Endothelial cell of umbilical vein (primary cell): ENCODE measurements at regions not wholly inside any gene's neighbourhood (a gene's known extent, or its start where the extent isn't known, plus 50 kb on each side); places are given as distances from the start of the nearest gene placed in this dataset.

Experiments
- BruUV-seq: library from RNA; stranded (reverse); fragments of 400-500 nt; replicated peaks from 2 replicates; lab custom pipeline; 2021; lab: Mats Ljungman, UMichigan
- CTCF ChIA-PET: fragments of 300-600, 350-600 bp; sonication (Branson Sonifier 250); formaldehyde crosslinking; loops from one replicate; lab custom pipeline; 2021; ENCODE audit warnings: antibody characterized with exemption, inconsistent platforms; lab: Charles Lee
- POLR2A ChIA-PET: fragments of 300-600, 350-600 bp; sonication (Branson Sonifier 250); formaldehyde crosslinking; loops from one replicate; lab custom pipeline; 2021; ENCODE audit warnings: antibody characterized with exemption, inconsistent platforms; lab: Charles Lee
- DNase-seq: peaks from one replicate; pipeline ENCODE4 v3.0.0-alpha.2; 2011; ENCODE audit warnings: low read depth, low spot score
- FAIRE-seq: peaks from 2 replicates; lab custom pipeline; 2011; peaks lifted over from hg19 to GRCh38; lab: Jason Lieb, UNC
- H2AFZ ChIP-seq: 2 replicates; pipeline ENCODE4 v1.6.0; 2012; ENCODE audit warnings: low read depth, low read length, control low read depth, inconsistent platforms
- H3K27ac ChIP-seq: 2 replicates; pipeline ENCODE4 v1.5.1; 2011; ENCODE audit warnings: low read depth, mild to moderate bottlenecking, control low read depth, low read length, moderate library complexity; ENCODE audit not compliant: insufficient read depth
- H3K27me3 ChIP-seq, 2 experiments: 2 replicates each; pipeline versions ENCODE4 v1.6.0 to v1.6.1; 2011; ENCODE audit warnings: low read length in 2 of 2, mixed read lengths in 1 of 2; ENCODE audit not compliant: control insufficient read depth in 2 of 2, insufficient read depth in 2 of 2
- H3K36me3 ChIP-seq, 2 experiments: 2 replicates in 1 of 2; 3 replicates in 1 of 2; pipeline ENCODE4 v1.5.1; 2011; ENCODE audit warnings: low read length in 2 of 2, mild to moderate bottlenecking in 1 of 2, moderate library complexity in 1 of 2; ENCODE audit not compliant: control insufficient read depth in 2 of 2, insufficient read depth in 2 of 2; ENCODE audit errors: extremely low read depth in 1 of 2
- H3K4me1 ChIP-seq: 3 replicates; pipeline ENCODE4 v1.5.1; 2011; ENCODE audit warnings: mild to moderate bottlenecking, low read length; ENCODE audit not compliant: control insufficient read depth, insufficient read depth; ENCODE audit errors: extremely low read depth
- H3K4me2 ChIP-seq: 2 replicates; pipeline ENCODE4 v1.6.1; 2011; ENCODE audit warnings: low read length, control low read depth, mixed read lengths; ENCODE audit not compliant: insufficient read depth
- H3K4me3 ChIP-seq, 3 experiments: fragments of 200-600 bp in 1 of 3; sonication (generic), shearing (Covaris generic) in 1 of 3; replicated peaks in 1 of 3; 2 replicates each; pipeline ENCODE4 v1.5.1; 2011 to 2016; ENCODE audit warnings: control low read depth in 3 of 3, low read length in 3 of 3, mild to moderate bottlenecking in 2 of 3, inconsistent platforms in 1 of 3, low read depth in 1 of 3, moderate library complexity in 1 of 3; ENCODE audit not compliant: insufficient read depth in 1 of 3
- H3K79me2 ChIP-seq: 2 replicates; pipeline ENCODE4 v1.6.0; 2012; ENCODE audit warnings: low read length, inconsistent platforms; ENCODE audit not compliant: control insufficient read depth, insufficient read depth
- H3K9ac ChIP-seq: replicated peaks from 2 replicates; pipeline ENCODE3; 2011; ENCODE audit warnings: low read length, control low read depth; ENCODE audit not compliant: insufficient read depth; ENCODE audit errors: extremely low read depth
- H3K9me1 ChIP-seq: replicated peaks from 3 replicates; pipeline ENCODE4 v1.6.0; 2011; ENCODE audit warnings: mild to moderate bottlenecking, low read length; ENCODE audit not compliant: control insufficient read depth, insufficient read depth; ENCODE audit errors: extremely low read depth
- H3K9me3 ChIP-seq: replicated peaks from 2 replicates; pipeline ENCODE4 v1.5.1; 2012; ENCODE audit warnings: low read length, inconsistent platforms; ENCODE audit not compliant: control insufficient read depth, insufficient read depth
- H4K20me1 ChIP-seq: replicated peaks from 2 replicates; pipeline ENCODE3; 2011; ENCODE audit warnings: mild to moderate bottlenecking, low read length; ENCODE audit not compliant: control insufficient read depth, insufficient read depth; ENCODE audit errors: extremely low read depth
- EZH2 ChIP-seq: IDR thresholded peaks from 2 replicates; pipeline ENCODE4 v1.6.1; 2012; ENCODE audit warnings: borderline replicate concordance, low read depth, mild to moderate bottlenecking, moderate library complexity, low read length, inconsistent platforms; ENCODE audit not compliant: severe bottlenecking
- FOS ChIP-seq: IDR thresholded peaks from 2 replicates; pipeline ENCODE4 v1.6.1; 2011; ENCODE audit warnings: mild to moderate bottlenecking, low read length, moderate library complexity, borderline replicate concordance; ENCODE audit not compliant: insufficient read depth
- GATA2 ChIP-seq: IDR thresholded peaks from 2 replicates; pipeline ENCODE4 v1.7.0; 2011; ENCODE audit warnings: low read depth, mild to moderate bottlenecking, moderate library complexity, mixed read lengths, low read length; ENCODE audit not compliant: insufficient read length, insufficient read depth
- JUN ChIP-seq: IDR thresholded peaks from 2 replicates; pipeline ENCODE4 v1.6.1; 2011; ENCODE audit warnings: borderline replicate concordance, low read depth; ENCODE audit not compliant: insufficient read length, insufficient read depth
- MAX ChIP-seq: IDR thresholded peaks from 2 replicates; pipeline ENCODE4 v1.6.1; 2011; ENCODE audit not compliant: insufficient read depth, insufficient read length
- MYC ChIP-seq: IDR thresholded peaks from one replicate; pipeline ENCODE4 v1.6.1; 2011; ENCODE audit warnings: mild to moderate bottlenecking, low read depth, low read length
- POLR2A ChIP-seq: IDR thresholded peaks from 2 replicates; pipeline ENCODE4 v1.6.1; 2012; ENCODE audit warnings: low read depth, mild to moderate bottlenecking, control low read depth, low read length
- POLR2AphosphoS5 ChIP-seq: IDR thresholded peaks from 2 replicates; pipeline ENCODE4 v1.6.1; 2012; ENCODE audit warnings: low read depth, mild to moderate bottlenecking, control low read depth, low read length, moderate library complexity; ENCODE audit not compliant: insufficient read depth
- dilution Hi-C: fragments of 300-500 bp; cut with MboI; formaldehyde crosslinking; loops from one replicate; pipeline ENCODE4 v1.15.0; 2019; ENCODE audit warnings: low sequenced_read_pairs; ENCODE audit not compliant: extremely low pct_ligation_motif_present
- intact Hi-C: fragments of 100-400 bp; cut with micrococcal nuclease; formaldehyde crosslinking; loops from one replicate; pipeline ENCODE4 v1.10.0; 2022
- TF ChIP-seq, protein P1 (sequence below), 2 donors: IDR thresholded peaks; 1 replicate in 1 of 2; 2 replicates in 1 of 2; pipeline ENCODE4 v1.5.1; 2011; ENCODE audit warnings: low read length in 2 of 2, mild to moderate bottlenecking in 2 of 2, moderate library complexity in 2 of 2, control low read depth in 1 of 2, inconsistent platforms in 1 of 2, low read depth in 1 of 2; ENCODE audit not compliant: insufficient read depth in 1 of 2; ENCODE audit errors: extremely low read depth in 1 of 2

DNA sequence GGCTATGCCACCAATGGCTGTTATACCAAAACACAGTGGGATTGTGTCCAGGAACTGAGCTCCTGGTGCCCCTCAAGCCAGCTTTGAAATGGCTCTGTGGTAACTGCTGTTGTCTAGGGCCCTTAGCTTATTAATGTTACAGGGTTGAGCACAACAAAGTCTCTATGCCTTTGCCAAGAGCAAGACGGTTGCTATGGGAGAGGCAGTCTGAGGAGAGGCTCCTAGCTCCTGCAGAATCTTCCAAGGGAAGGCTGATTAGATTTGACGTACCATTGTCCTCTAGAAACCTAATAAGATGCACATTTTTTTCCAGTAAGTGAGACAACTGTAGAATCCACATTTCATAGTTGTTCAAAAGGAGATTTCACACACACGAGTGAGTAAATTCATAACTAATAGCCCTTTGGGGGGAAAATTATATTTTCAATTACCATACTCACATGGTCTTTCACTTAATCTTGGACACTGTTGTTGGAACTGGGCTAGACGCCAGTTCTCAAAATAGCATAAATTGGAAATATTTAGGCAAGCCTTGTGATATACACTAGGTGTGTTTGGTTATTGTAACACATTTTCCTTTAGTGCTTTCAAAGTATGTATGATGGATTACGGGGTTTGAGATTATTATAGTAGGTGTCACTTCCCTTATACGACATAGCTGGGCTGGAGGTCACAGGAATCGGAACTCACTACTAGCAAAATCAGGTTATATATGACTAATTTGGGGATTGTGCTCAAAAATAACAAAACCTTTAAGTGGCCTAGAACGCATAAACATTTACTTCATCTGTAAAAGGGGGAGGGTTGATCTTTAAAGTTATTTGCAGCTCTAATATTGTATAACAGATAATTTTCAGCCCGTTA lies 186.3 kb upstream of the EGFLAM start:
- H3K79me2 ChIP-seq: no peaks in the 10 kb centered on the region
- H3K4me2 ChIP-seq: no peak overlapping the region
- H3K4me1 ChIP-seq: no peaks in the 10 kb centered on the region
- no peak overlapping the region for H2AFZ ChIP-seq
- peaks cover 0 to 1% of the 10 kb centered on the region in 2 experiments for H3K27me3 ChIP-seq
- BruUV-seq: no TSS peak
- DNase-seq (no peak), FAIRE-seq (no peak)
- H3K36me3 ChIP-seq: no peaks in the 10 kb centered on the region
- ChIA-PET CTCF (no interaction called here), POLR2A (no interaction called here)
- no peaks in the 10 kb centered on the region for H3K9me3 ChIP-seq
- TF ChIP-seq GATA2 (no peak), POLR2A (no peak), MAX (no peak), FOS (no peak), EZH2 (no peak), MYC (no peak), POLR2AphosphoS5 (no peak), JUN (no peak)
- TF ChIP-seq, protein P1, sequence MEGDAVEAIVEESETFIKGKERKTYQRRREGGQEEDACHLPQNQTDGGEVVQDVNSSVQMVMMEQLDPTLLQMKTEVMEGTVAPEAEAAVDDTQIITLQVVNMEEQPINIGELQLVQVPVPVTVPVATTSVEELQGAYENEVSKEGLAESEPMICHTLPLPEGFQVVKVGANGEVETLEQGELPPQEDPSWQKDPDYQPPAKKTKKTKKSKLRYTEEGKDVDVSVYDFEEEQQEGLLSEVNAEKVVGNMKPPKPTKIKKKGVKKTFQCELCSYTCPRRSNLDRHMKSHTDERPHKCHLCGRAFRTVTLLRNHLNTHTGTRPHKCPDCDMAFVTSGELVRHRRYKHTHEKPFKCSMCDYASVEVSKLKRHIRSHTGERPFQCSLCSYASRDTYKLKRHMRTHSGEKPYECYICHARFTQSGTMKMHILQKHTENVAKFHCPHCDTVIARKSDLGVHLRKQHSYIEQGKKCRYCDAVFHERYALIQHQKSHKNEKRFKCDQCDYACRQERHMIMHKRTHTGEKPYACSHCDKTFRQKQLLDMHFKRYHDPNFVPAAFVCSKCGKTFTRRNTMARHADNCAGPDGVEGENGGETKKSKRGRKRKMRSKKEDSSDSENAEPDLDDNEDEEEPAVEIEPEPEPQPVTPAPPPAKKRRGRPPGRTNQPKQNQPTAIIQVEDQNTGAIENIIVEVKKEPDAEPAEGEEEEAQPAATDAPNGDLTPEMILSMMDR (IDR thresholded peaks at IDR 0.05; ENCODE audit: extremely low read depth in 1 of 2, insufficient read depth in 1 of 2, low read depth in 1 of 2, low read length in 2 of 2): no peak
- intact Hi-C loops: no loop called here
- H4K20me1 ChIP-seq: no peaks in the 10 kb centered on the region
- dilution Hi-C loops: no loop called here
- no peak overlapping the region for H3K4me3 ChIP-seq
- H3K9ac ChIP-seq: no peak overlapping the region
- H3K9me1 ChIP-seq: no peaks in the 10 kb centered on the region
- H3K27ac ChIP-seq: no peak overlapping the region
